Liver (tissue), 3 donors: ENCODE measurements at regions not wholly inside any gene's neighbourhood (a gene's known extent, or its start where the extent isn't known, plus 50 kb on each side); places are given as distances from the start of the nearest gene placed in this dataset.

ENCODE experiments used
- FOXA1 ChIP-seq: IDR thresholded peaks from 2 replicates; pipeline ENCODE4 v1.6.1; 2016; ENCODE audit warnings: antibody characterized with exemption
- JUND ChIP-seq, 2 donors: IDR thresholded peaks; 2 replicates each; pipeline ENCODE4 v1.6.1; 2016; ENCODE audit warnings: antibody characterized with exemption in 2 of 2
- NR2F2 ChIP-seq: IDR thresholded peaks from 2 replicates; pipeline ENCODE4 v1.6.1; 2016; ENCODE audit warnings: antibody characterized with exemption
- RAD21 ChIP-seq, 2 donors: IDR thresholded peaks; 2 replicates each; pipeline ENCODE4 v1.6.1; 2016; ENCODE audit warnings: antibody characterized with exemption in 2 of 2, mild to moderate bottlenecking in 2 of 2
- TAF1 ChIP-seq: conservative IDR thresholded peaks from 2 replicates; pipeline ENCODE4 v1.6.1; 2016; ENCODE audit warnings: antibody characterized with exemption, mild to moderate bottlenecking
- TF ChIP-seq, protein P1 (sequence below): fragments of 150-350 bp; IDR thresholded peaks from 2 replicates; pipeline ENCODE4 v1.5.1; 2017; ENCODE audit warnings: improper control_type of control experiment, low read depth, low read length; ENCODE audit not compliant: missing input control
- TF ChIP-seq, protein P2 (sequence below): IDR thresholded peaks from 2 replicates; pipeline ENCODE4 v1.6.1; 2016; ENCODE audit warnings: antibody characterized with exemption
- donor health status: healthy.
- donor health status: healthy.

DNA sequence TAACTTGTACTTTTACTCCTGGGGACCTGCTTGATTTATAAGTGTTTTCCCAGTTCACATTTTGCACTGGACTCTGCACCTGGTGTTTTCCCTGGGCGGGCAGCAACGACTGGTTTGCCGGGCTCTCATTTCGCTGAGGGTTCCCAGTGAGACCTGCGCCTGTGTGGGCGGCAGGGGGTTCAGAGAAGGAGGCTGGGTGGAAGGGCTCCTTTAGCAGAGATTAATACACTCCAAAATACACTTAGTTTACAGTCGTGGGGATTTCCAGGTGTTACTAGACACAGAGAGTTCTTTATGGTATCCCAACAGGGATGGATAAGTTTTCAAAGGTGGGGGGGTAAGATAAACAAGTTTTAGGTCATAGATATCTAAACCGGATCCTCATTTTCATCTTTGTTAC lies 53.0 kb upstream of the SHISA3 start:
- TF ChIP-seq, protein P1, sequence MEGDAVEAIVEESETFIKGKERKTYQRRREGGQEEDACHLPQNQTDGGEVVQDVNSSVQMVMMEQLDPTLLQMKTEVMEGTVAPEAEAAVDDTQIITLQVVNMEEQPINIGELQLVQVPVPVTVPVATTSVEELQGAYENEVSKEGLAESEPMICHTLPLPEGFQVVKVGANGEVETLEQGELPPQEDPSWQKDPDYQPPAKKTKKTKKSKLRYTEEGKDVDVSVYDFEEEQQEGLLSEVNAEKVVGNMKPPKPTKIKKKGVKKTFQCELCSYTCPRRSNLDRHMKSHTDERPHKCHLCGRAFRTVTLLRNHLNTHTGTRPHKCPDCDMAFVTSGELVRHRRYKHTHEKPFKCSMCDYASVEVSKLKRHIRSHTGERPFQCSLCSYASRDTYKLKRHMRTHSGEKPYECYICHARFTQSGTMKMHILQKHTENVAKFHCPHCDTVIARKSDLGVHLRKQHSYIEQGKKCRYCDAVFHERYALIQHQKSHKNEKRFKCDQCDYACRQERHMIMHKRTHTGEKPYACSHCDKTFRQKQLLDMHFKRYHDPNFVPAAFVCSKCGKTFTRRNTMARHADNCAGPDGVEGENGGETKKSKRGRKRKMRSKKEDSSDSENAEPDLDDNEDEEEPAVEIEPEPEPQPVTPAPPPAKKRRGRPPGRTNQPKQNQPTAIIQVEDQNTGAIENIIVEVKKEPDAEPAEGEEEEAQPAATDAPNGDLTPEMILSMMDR: no peak
- TF ChIP-seq TAF1 (no peak), NR2F2 (no peak), RAD21 (IDR thresholded peaks at IDR 0.05) (no peak), FOXA1 (no peak), JUND (IDR thresholded peaks at IDR 0.05) (no peak)
- TF ChIP-seq, protein P2, sequence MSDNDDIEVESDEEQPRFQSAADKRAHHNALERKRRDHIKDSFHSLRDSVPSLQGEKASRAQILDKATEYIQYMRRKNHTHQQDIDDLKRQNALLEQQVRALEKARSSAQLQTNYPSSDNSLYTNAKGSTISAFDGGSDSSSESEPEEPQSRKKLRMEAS: no peak
